ENCODE measurements at regions not wholly inside any gene's neighbourhood (a gene's known extent, or its start where the extent isn't known, plus 50 kb on each side); places are given as distances from the start of the nearest gene placed in this dataset.

DNA sequence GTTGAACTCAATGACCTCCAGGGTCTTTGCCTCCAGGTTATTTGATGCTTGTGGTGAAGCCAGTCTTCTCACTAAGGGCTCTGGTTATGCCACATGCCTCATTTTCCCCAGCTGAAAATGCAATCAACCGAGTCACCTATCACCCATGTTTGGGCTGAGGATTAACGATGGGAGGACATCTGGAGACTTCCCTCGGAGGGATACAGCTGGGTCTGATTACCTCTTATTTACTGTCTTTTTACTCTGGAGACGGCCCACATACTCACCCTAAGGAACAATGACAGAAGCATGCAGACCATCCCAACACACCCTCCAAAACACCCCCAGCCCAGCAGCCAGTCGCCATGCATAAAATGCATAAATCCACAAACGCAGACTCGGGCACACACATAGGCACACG lies 187.4 kb downstream of the OPA1 start:
- no peak for DNase-seq (ENCODE audit: low read depth in 3 of 3)

DNA sequence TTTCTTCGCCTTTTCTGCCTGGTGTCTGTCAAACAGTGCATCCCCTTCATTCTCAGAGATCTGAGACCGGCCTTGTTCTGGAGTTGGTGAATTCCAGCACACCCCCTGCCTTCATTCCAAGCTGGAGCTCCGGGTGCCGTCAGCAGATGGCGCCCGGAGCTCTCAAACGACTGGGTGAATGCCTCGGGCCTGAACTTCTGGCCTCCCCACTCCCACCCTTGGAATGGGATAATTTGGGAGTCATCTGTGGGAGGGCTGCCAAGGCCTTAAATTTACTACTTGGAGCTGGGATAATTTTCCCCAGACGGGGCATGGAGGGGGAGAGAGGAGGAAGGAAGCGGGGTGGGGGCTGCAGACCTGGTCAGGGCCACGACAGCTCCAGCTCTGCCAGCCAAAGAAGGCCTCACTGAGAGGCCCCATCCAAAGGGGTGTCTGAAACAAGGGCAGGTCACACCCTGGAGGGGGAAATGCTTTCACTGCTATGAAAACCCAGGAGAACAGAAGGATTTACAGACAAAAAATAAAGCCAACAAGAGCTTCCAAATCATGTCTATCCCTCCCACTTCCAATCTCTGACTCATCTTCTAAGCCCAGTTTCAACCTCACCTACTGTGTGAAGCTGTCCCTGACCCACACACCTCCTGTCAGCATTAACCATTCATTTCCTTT lies 187.9 kb downstream of the OPA1 start:
- DNase-seq (ENCODE audit: low read depth in 3 of 3) = peak in 2 of 3 experiments; percentile 8 to 17

DNA sequence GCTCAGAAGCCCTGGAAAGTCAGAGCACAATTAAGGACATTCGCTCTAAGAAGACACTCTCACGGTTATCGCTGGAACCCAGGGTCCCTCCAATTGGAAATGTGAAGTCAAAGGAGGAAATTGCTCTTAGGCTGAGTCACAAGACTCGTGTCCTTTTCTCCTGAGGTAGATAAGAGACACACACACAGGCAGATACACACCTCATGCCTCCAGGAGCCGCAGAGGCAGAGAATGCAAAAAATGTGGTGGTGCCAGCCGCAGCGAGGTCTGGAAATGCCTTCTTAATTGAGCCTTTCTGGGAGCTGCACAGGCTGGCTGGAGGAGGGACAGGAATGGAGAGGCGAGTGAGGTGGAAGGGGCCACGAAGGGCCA lies 189.3 kb downstream of the OPA1 start:
- no peak for DNase-seq (ENCODE audit: low read depth in 3 of 3)

DNA sequence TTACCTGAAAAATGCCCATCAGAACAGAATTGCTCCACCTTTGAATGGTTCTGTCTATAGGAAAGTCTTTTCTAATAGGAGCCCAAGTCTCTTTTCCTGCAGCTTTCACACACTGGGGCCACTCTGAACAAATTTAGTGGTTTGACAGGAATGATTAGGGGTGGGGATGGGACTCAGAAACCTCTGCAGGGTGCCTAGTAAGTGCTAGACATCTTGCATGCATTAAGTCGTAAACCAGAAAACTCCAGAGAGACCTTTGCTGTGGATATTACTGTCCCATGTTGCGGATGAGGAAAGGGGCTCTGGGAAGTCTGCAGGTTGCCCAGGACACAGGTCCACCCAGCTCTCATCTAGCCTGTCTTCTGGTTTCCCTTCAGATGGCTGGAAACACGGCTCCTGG lies 189.7 kb downstream of the OPA1 start:
- no peak for DNase-seq (ENCODE audit: low read depth in 3 of 3)

DNA sequence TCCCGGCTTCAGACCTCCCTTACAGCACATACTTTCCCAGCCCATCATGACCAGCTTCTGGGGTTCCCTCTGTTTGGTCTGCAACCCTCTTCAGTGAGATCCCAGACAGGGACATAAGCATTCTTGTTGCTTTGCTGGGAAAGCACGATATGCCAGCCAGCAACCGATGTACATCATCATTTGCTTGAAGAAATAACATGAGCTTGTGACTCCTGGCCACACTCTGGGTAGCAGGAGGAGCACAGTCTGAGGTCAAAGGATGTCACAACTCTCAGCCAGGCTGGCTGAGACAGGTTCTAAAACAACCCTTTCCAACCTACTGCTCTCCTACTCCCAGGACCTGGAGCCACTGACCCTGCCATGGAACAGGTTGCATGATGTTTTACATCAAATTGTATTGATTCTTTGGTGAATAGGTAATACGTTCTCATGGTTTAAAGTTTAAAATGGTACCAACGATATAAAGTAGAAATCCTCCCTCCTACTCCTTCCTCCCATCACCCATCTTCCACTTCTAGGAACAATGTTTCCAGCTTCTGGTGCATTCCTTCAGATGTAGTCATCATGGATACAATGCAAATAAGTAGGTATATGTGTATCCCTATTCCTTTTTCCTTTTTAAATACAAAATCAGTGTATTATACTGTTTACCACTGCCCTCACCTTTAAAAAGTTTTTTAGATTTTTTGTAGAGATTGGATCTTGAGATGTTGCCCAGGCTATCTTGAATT lies 190.3 kb downstream of the OPA1 start:
- DNase-seq (ENCODE audit: low read depth in 3 of 3) = no peak

DNA sequence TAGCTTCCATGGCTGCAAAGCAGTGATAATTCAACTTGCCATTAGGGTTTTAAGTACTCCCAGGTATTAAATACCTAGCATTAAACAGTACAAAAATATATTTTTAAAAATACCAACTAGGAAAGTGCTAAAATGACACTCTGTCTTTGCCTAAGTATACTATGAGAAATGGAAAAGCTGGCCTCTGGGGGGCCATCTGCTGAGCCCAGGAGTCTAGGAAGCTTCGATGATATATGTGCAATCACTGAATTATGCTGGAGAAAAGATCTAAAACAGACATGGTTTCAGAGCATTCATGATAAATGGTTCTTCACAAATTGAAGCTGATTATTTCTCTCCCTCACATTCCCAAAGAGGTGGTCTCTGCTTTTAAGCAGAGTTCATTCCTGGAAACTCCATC lies 191.8 kb downstream of the OPA1 start:
- no peak for DNase-seq (ENCODE audit: low read depth in 3 of 3)

DNA sequence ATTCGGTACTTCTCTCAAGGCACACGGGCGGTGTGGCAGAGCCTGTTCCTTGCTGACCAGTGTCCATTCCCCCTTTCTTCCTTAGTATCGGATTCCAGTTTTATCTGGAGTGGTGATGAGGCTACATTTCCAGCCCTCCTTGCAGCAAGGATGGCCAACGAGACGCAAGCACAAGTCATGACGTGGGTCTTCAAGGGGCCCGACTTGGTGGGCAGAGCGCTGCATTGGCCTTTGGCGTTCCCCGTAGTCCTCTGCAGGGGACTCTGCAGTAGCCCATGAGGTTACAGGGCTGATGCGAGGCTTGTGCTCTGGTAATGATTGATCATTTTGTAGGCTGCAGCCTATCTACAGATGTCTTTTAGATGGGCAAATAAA lies 194.5 kb downstream of the OPA1 start:
- no peak for DNase-seq (ENCODE audit: low read depth in 3 of 3)

DNA sequence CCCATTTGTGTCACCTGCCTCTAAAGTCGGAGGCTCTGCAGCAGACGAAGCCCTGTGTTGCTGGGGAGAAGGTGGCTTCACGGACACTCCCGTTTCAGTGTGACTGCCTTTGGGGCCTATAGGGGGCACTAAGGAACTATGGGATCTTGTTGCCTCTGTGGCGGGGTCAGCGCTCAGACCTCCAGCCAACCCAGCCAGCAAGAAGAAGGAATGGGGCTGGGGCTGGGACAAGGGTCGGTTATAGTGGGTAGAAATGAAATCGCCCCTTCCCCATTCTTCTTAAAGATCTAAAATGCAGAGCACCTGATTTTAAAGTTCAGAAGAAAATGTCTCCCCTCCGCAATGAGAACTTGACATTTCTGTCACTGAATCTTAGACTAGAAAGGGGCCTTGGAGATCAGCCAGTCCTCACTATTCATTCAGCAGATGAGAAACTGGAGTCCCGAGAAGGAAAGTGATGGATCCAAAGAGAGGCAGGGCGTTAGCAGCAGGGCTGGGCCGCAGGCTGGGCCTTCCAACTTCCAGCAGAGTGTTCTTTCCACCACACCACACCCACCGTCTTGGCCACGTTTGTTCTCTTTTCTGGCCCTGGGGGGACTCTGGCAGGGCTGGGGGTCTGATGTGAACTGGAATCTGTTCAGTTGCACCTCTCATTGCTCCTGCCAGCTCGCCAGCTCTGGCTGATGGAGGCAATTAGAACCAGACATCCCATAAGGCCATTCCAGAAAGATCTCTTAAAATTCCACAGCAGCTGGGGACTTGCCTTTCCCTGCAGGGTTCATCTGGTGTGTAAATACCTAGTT lies 195.4 kb downstream of the OPA1 start:
- no peak for DNase-seq (ENCODE audit: low read depth in 3 of 3)

DNA sequence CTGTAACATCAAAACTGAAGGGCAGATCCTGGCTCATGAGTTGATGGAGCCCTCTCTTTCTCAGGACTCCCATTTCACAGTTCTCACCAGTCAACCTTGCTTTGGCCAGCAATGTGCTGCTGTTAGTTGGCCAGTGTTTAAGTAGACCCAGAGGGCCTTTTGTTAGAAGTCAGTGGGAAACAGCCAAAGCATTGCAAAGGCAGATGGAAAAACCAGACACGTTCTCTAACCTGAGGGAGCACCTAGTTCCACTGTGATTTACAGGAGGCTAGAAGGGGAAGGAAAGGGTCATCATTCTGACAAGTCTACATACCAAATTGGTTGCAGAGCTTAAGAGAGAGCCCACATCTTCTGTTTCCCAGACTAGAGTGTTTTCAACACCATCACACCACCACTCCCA lies 196.4 kb downstream of the OPA1 start:
- DNase-seq (ENCODE audit: low read depth in 3 of 3) = no peak

DNA sequence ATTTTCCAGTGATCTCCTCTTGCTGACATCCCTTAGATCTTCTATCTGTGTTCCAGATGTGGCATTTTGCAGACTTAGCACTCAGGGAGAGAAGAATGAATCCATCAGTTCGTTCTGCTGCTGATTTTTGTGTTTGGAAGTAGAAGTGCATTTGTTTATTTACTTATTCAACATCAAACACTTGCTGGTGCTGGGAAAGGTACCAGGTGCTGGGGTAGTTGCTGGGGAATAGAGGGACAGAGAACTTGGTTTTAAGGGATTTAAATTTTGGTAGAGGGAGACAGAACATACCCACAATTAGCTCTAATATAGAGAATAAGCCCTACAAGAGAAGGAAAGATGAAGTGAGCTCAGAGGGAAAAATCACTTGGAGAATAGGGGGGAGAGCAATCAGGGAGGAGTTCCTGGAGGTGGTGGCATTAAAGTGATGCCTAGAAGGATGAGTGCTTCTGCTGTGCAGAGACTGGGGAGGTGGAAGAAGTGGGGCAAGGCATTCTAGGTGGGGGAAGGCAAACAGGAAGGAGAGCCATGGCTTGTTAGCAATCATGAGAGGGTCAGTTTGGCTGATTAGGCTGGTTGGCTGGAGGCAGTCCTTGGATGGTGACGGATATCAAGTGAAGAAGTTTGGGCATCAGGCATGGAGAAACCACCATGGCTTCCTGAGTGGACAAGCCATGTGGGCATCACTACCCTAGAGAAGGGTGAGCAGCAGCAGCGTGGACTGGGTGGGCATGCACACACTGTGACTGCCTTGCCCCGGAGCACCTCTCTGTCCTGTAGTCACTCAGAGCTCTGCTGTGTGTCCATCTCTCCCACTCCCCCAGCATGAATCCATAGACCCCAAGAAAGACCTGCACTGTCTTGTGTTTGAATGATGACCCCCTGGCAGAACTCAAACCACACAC lies 197.3 kb downstream of the OPA1 start:
- DNase-seq (ENCODE audit: low read depth in 3 of 3) = no peak

DNA sequence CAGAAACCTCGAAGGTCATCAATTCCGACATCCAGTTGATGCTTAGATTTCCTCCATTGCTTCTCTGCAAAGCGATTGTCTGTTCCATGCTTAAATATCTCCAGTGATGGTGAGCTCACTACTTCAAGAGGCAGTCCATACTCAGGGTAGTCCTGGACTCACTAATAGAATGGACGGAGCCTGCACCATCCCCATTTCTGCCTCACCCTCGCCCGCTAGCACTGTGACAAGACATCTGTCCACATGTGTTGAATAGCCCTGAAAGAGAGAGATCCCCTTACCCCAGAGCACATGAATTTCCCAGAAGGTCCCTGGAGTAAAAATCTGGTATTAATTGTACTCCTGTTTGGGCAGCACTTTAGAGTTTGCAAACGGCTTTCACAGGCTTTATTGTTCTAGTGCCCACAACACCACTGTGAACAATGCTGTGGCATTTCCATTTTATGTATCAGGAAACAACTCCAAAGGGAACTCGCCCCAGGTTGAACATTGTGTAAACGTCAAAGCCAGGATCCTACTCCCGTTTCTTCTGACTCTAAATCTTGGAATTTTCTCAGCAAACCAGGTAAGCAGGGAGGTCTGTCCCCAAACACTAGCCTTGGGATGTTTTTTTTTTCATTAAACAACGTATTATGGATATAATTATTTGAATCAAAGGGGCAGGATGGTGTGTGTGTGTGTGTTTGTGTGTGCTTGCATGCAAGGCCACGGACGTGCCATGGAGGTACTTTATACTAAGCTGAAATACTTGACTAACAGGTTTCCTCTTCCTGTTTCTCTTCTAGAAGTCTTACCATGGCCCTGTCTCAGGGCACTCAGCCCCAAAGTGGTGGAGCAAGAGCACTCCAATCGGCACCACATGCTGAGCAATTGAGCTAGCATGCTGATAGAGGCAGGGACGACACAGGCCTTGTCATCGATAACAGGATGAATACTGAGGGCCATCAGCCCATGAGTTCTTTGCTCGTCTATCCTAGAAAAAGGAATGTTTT lies 198.3 kb downstream of the OPA1 start:
- DNase-seq (ENCODE audit: low read depth in 3 of 3) = no peak

DNA sequence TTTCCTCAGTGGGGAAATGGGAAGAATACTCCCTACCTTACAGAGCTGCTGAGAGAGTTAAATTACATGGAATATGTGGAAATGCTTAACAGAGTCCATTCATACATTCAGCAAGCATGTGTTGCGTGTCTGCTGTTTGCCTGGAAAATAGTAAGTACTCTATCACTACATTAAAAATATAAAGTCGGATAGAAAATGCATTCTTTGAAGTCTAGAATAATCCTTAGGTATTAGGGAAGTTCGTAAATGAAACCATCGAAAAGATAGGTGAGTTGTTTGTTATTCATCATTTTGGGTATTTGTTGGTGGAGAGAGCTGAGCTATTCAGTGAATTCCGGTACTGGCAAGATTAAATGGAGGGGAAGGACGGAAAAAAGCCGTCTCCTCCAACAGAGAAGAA lies 200.1 kb downstream of the OPA1 start:
- no peak for DNase-seq (ENCODE audit: low read depth in 3 of 3)

DNA sequence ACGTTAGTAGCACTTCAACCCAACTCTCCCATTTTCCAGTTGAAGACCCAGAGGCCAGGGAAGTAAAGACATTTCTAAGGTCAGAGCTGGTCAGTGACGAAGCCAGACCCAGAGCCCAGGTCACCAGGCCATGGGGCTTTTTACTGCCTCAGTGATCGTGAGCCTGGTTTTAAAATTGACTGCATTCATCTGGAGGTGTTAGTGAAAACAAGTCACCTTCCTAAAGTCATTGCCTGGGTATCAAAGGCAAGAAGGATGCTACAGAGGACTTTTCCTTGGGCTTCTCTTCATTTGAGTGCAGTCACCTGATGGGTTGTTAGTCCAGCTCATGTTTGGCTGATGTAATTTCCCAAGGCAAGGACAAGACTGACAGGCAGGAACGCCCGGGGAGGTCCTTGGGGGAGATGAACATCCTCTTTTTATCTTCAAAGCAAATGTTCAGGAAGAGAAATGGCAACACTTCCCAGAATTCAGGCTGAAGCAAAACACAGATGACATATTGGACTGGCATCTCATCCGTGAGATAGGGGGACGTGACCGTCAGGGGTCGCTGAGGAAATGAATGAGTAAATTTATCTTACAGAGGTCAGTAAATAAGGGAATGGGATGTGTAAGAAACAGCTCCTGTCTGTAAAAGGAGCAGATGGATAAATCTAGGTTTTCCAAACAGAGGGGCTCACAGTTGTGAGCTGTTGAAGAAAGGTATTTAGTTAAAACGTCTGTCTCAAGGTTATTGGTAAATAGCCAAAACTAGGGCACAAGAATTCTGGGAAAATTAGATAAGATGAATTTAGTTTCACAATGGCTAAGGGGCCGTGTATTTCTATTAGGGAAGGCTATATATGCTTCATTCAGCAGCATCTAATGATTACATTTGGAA lies 201.2 kb downstream of the OPA1 start:
- no peak for DNase-seq (ENCODE audit: low read depth in 3 of 3)

DNA sequence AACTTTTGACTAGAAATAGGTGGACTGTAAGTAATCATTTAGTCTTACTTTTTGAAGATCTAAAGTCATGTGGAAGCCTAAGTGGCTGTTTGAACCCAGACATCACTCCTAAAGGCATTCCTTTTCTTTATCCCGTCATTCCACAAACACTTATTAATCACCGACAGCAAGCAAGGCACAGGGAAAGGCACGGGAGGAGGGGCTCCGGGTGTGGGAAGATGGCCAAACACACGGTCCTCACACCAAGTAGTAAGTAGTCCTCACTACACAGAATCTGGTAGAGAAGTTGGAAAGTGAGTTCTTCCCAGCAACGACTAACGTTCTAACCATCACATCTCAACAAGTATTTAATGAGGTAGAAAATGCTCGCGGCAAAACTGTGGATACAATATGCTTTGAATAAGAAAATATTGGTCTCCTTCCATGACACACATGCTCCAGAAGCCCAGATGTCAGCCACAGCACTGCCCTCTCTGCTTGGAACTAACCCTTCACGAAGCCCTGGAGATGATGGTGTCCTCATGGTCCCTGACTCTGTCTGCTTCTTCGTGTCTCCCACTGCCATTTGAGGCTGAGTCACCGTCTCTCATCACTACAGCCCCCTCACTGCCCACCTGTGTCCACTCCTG lies 202.2 kb downstream of the OPA1 start:
- DNase-seq (ENCODE audit: low read depth in 3 of 3) = no peak

DNA sequence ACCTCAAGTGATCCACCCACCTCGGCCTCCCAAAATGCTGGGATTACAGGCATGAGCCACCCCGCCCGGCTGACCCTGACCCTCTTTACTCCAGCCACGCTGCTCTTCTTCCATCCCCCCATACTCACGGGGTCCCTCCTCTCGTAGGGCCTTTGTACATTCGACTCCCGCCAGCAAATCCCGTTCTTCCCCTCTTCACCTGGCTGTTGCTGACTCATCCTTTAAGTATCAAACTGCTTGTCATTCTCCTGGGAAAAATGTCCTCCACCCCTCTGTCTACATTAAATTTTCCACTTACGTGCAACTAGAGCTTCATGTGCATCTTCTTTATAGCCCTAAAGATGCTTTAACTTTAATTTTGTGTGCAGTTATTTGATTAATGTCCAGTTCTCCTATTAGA lies 203.1 kb downstream of the OPA1 start:
- no peak for DNase-seq (ENCODE audit: low read depth in 3 of 3)

DNA sequence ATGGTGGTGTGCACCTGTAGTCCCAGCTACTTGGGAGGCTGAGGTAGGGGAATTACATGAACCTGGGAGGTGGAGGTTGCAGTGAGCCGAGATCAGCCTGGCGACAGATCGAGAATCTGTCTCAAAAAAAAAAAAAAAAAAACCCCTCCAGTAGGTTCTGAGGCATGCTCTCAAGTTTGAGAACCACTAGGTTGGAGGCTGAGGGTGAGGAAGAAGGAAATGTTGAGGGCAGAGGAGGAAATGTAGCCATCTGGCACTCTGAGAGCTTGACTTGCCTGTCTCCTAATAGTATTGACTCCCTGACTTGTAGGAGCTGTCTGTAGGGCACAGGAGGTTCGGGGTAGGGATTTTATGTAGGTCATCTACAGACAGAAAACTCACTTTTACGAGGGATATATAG lies 204.6 kb downstream of the OPA1 start:
- DNase-seq (ENCODE audit: low read depth in 3 of 3) = no peak

DNA sequence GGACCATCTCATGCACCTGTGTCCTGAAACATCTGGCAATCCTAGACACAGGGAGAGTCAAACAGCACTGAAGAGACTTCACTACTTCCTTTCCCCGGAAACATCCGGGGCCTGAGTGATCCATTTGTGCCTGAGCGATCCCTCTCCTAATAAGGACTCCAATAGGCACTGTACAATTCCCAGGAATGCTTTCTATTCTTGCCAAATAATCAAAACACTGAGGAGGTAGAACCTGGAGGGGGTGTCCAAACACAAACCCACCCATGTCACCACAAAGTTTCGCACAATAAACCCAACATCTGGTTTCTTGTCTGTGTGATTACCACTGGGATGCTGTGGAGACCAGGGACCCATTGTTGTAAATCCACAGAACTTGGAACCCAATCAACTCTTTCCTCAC lies 205.0 kb downstream of the OPA1 start:
- DNase-seq (ENCODE audit: low read depth in 3 of 3) = no peak

DNA sequence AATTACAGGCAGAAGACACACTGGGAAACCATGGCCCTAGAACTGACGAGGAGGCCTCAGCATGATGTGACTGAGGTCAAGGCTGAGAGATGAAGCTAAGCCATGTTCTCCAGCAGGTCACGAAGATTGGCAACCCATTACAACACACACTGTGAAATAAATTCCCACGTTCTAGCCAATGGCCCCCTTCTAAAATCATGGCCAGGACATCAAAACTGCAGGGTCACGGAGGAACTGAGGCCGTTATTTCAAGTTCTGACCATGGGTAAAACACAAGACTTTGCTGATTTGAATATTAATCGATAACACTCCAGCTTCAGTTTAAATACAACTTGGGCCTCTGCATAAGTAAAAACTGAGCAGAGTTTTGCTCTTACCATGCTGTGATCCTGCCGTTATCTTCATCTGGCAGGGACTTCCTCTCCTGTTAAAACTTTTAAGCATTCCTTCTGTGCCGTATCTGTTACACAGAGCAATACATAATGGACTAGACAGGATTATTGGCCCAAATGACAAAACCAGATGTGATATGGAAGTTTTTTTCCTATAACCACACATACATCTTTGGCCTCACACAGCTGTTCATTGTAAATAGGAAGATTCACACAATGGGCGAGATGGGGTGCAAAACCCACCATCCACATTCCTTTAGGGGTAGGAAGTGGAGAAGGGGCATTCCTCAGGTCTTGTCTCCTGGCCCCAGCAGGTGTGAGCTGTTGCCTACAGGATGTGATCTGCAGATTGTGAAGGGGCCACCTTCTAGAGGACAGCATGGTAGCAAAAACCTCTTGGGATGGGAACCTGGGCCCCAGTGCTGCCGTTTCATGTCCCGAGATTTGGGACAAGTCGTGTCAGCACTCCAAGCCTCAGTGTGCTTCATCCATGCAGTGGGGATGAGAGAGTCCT lies 207.4 kb downstream of the OPA1 start:
- no peak for DNase-seq (ENCODE audit: low read depth in 3 of 3)
